ENCODE measurements at regions not wholly inside any gene's neighbourhood (a gene's known extent, or its start where the extent isn't known, plus 50 kb on each side); places are given as distances from the start of the nearest gene placed in this dataset.

DNA sequence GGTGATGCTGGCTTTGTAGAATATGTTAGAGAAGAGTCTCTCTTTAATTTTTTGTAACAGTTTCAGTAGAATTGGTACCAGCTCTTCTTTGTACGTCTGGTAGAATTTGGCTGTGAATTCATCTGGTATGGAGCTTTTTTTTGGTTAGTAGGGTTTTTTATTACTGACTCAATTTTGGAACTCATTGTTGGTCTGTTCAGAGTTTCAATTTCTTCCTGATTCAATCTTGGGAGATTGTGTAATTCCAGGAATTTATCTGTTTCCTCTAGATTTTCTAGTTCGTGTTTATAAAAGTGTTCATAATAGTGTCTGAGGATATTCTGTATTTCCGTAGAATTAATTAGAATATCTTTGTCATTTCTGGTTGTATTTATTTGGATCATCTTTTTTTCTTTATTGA is 943.5 kb downstream of the TRIB2 start:
- TF ChIP-seq, protein P1, sequence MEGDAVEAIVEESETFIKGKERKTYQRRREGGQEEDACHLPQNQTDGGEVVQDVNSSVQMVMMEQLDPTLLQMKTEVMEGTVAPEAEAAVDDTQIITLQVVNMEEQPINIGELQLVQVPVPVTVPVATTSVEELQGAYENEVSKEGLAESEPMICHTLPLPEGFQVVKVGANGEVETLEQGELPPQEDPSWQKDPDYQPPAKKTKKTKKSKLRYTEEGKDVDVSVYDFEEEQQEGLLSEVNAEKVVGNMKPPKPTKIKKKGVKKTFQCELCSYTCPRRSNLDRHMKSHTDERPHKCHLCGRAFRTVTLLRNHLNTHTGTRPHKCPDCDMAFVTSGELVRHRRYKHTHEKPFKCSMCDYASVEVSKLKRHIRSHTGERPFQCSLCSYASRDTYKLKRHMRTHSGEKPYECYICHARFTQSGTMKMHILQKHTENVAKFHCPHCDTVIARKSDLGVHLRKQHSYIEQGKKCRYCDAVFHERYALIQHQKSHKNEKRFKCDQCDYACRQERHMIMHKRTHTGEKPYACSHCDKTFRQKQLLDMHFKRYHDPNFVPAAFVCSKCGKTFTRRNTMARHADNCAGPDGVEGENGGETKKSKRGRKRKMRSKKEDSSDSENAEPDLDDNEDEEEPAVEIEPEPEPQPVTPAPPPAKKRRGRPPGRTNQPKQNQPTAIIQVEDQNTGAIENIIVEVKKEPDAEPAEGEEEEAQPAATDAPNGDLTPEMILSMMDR (IDR thresholded peaks at IDR 0.05) = no peak
- TF ChIP-seq POLR2A (IDR thresholded peaks at IDR 0.05) = no peak

Data from heart left ventricle (tissue), 13 donors.